Stomach (tissue), 8 donors: ENCODE measurements at regions not wholly inside any gene's neighbourhood (a gene's known extent, or its start where the extent isn't known, plus 50 kb on each side); places are given as distances from the start of the nearest gene placed in this dataset.

Experiments used
- DNase-seq, 2 donors: peaks; one replicate each; pipeline versions ENCODE4 v3.0.0 to v3.0.0-alpha.2; 2013 to 2019
- H3K27ac ChIP-seq, 5 donors: fragments of 200-600 bp in 4 of 5; sonication (generic) in 4 of 5; one replicate each; pipeline ENCODE4 v1.5.1; 2013 to 2019; ENCODE audit warnings: mild to moderate bottlenecking in 1 of 5, moderate library complexity in 1 of 5
- H3K27me3 ChIP-seq, 3 donors: fragments of 200-600 bp; sonication (generic); one replicate each; pipeline ENCODE4 v1.5.1; 2017 to 2019; ENCODE audit warnings: mixed run types in 1 of 3
- H3K36me3 ChIP-seq, 4 donors: fragments of 200-600 bp; sonication (generic); 1 replicate in 3 of 4; 2 replicates in 1 of 4; pipeline ENCODE4 v1.5.1; 2016 to 2019
- H3K4me1 ChIP-seq, 4 donors: fragments of 200-600 bp; sonication (generic); one replicate each; pipeline ENCODE4 v1.5.1; 2016 to 2019
- H3K4me3 ChIP-seq, 4 donors: fragments of 200-600 bp; sonication (generic) in 3 of 4; one replicate each; pipeline ENCODE4 v1.5.1; 2016 to 2019; ENCODE audit warnings: mild to moderate bottlenecking in 1 of 4
- H3K9me3 ChIP-seq, 4 donors: fragments of 200-600 bp; sonication (generic); one replicate each; pipeline ENCODE4 v1.5.1; 2016 to 2019
- EP300 ChIP-seq: sonication (generic); formaldehyde crosslinking; IDR thresholded peaks from one replicate; pipeline ENCODE4 v1.6.1; 2017; ENCODE audit warnings: antibody characterized with exemption
- POLR2A ChIP-seq, 4 donors: fragments of 450-650 bp; IDR thresholded peaks; one replicate each; pipeline ENCODE4 v1.6.1; 2016; ENCODE audit warnings: antibody characterized with exemption in 4 of 4, control low read depth in 2 of 4, mild to moderate bottlenecking in 1 of 4, moderate library complexity in 1 of 4
- POLR2AphosphoS5 ChIP-seq, 3 donors: sonication (generic); formaldehyde crosslinking; IDR thresholded peaks; one replicate each; pipeline ENCODE4 v1.6.1; 2016; ENCODE audit warnings: antibody characterized with exemption in 3 of 3
- WGBS, 5 donors: extraction: QIAGEN DNeasy Blood & Tissue Kit in 3 of 5; methylation state at CpG; one replicate each; pipeline versions ENCODE4 v1.1.5 to v1.1.7; 2013 to 2018; 5-methylcytosine and 5-hydroxymethylcytosine counted together
- intact Hi-C: fragments of 100-400 bp; cut with DNase I; formaldehyde crosslinking; loops from one replicate; pipeline ENCODE4 v1.15.1; 2023; ENCODE audit warnings: low total_unique reads
- TF ChIP-seq, protein P1 (sequence below), 7 experiments: fragments of 450-650 bp in 4 of 7; fragments of 200-600 bp in 3 of 7; sonication (generic) in 3 of 7; IDR thresholded peaks; one replicate each; pipeline ENCODE4 v1.5.1; 2016 to 2019; ENCODE audit warnings: antibody characterized with exemption in 7 of 7, control low read depth in 2 of 7, mild to moderate bottlenecking in 1 of 7
- donor health status: healthy with polysubstance abuse.
- donor health status: Bipolar disorder and iron deficiency.
- donor health status: healthy.

- Histone ChIP-seq H3K27me3 (no peaks in the 10 kb centered on the region), H3K4me1 (no peaks in the 10 kb centered on the region), H3K36me3 (no peaks in the 10 kb centered on the region), H3K4me3 (no peak overlapping the region), H3K27ac (no peak overlapping the region), H3K9me3 (no peaks in the 10 kb centered on the region)
- peak in 1 of 2 donors; percentile 40 for DNase-seq
- TF ChIP-seq EP300 (no peak), POLR2AphosphoS5 (IDR thresholded peaks at IDR 0.05) (no peak), POLR2A (IDR thresholded peaks at IDR 0.05) (no peak)
- TF ChIP-seq, protein P1, sequence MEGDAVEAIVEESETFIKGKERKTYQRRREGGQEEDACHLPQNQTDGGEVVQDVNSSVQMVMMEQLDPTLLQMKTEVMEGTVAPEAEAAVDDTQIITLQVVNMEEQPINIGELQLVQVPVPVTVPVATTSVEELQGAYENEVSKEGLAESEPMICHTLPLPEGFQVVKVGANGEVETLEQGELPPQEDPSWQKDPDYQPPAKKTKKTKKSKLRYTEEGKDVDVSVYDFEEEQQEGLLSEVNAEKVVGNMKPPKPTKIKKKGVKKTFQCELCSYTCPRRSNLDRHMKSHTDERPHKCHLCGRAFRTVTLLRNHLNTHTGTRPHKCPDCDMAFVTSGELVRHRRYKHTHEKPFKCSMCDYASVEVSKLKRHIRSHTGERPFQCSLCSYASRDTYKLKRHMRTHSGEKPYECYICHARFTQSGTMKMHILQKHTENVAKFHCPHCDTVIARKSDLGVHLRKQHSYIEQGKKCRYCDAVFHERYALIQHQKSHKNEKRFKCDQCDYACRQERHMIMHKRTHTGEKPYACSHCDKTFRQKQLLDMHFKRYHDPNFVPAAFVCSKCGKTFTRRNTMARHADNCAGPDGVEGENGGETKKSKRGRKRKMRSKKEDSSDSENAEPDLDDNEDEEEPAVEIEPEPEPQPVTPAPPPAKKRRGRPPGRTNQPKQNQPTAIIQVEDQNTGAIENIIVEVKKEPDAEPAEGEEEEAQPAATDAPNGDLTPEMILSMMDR (IDR thresholded peaks at IDR 0.05) = no peak
- WGBS, 5 donors = 56 to 68% (median 56%) methylated on average over 6 of the region's 6 CpGs
- intact Hi-C loops = no loop called here
Measured at GRCh38 chr12:102542816-102543440, 62.6 kb upstream of the IGF1 start.

GRCh38 chr12:102540815-102541385, 60.5 kb upstream of the IGF1 start:
- Histone ChIP-seq H3K27me3 (no peaks in the 10 kb centered on the region), H3K27ac (no peak overlapping the region), H3K9me3 (no peaks in the 10 kb centered on the region), H3K4me1 (no peaks in the 10 kb centered on the region), H3K4me3 (no peak overlapping the region), H3K36me3 (no peaks in the 10 kb centered on the region)
- TF ChIP-seq EP300 (no peak), POLR2A (IDR thresholded peaks at IDR 0.05) (no peak), POLR2AphosphoS5 (IDR thresholded peaks at IDR 0.05) (no peak)
- DNase-seq = no peak
- WGBS, 5 donors = 74 to 89% (median 86%) methylated on average over 3 of the region's 3 CpGs
- intact Hi-C loops = no loop called here

DNA sequence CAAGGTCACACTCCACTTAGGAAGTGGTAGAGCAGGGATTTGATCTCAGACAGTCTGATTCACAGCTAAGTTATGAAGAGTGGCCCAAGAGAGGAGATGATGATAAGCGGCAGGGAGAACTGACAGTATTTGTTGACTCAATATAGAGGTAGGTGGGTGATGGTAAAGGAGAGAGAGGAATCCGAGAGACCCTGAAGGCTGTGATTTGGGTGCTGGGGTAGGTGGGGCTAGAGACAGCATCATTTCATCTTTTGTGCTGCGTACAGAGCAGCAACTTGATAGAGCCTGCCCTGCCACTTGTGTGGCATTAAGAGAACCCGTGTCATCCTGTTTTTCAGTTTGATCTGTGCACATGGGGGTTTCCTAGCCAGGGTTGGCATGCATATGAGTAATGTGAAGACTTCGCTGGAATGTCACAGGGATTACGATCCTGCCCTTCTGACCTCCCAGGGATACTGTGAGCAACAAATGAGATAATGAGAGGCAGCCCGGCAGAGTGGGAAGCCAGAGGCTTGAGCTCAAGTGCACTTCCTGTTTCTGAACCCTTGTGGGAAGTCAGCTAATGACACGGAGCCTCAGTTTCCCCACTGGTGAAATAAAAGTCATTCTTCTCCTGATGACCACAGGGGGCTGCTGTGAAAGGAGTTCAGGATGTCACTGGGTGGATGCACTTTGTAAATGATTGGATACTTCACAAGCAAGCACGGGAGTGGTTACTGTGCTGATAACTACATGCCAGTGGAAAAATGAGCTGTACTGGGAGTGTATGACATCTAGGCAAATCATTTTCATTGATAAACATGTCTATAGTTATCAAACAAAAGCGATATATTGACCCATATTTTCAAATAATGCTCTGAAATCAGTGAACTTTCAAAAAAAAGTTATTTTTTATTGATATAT, 59.5 kb upstream of the IGF1 start:
- 59 to 70% (median 62%) methylated on average over 9 to 10 of the region's 10 CpGs for WGBS, 5 donors
- Histone ChIP-seq H3K27ac (no peak overlapping the region), H3K4me3 (no peak overlapping the region), H3K9me3 (no peaks in the 10 kb centered on the region), H3K36me3 (no peaks in the 10 kb centered on the region), H3K4me1 (no peaks in the 10 kb centered on the region), H3K27me3 (no peaks in the 10 kb centered on the region)
- intact Hi-C loops = no loop called here
- no peak for TF ChIP-seq POLR2AphosphoS5 (IDR thresholded peaks at IDR 0.05)
- TF ChIP-seq EP300 = no peak
- TF ChIP-seq, protein P1 (IDR thresholded peaks at IDR 0.05) = no peak
- TF ChIP-seq POLR2A (IDR thresholded peaks at IDR 0.05) = no peak
- no peak for DNase-seq

- 90 to 96% (median 93%) methylated on average over 8 of the region's 8 CpGs for WGBS, 5 donors
- TF ChIP-seq POLR2A (IDR thresholded peaks at IDR 0.05) (no peak), EP300 (no peak), POLR2AphosphoS5 (IDR thresholded peaks at IDR 0.05) (no peak)
- TF ChIP-seq, protein P1 (IDR thresholded peaks at IDR 0.05) = no peak
- no peak overlapping the region for H3K27ac ChIP-seq
- intact Hi-C loops = no loop called here
- no peaks in the 10 kb centered on the region for H3K36me3 ChIP-seq
- H3K27me3 ChIP-seq = no peaks in the 10 kb centered on the region
- no peak overlapping the region for H3K4me3 ChIP-seq
- DNase-seq = no peak
- no peaks in the 10 kb centered on the region for H3K4me1 ChIP-seq
- no peaks in the 10 kb centered on the region for H3K9me3 ChIP-seq
Measured at GRCh38 chr12:102535306-102535705, 54.9 kb upstream of the IGF1 start.
